GM13976 (cell line): ENCODE measurements at regions not wholly inside any gene's neighbourhood (a gene's known extent, or its start where the extent isn't known, plus 50 kb on each side); places are given as distances from the start of the nearest gene placed in this dataset.

Experiments
- DNase-seq: peaks from one replicate; pipeline ENCODE4 v3.0.0; 2012; ENCODE audit warnings: low spot score
- in situ Hi-C: fragments of 300-500 bp; cut with MboI; formaldehyde crosslinking; loops from one replicate; pipeline ENCODE4 v1.12.0; 2022; ENCODE audit warnings: low sequenced_read_pairs, mixed read lengths, inconsistent platforms; ENCODE audit not compliant: unreplicated experiment
- TF ChIP-seq, protein P1 (sequence below): IDR thresholded peaks from 2 replicates; pipeline ENCODE4 v1.5.1; 2012; ENCODE audit warnings: borderline replicate concordance, mild to moderate bottlenecking; ENCODE audit not compliant: insufficient read depth; ENCODE audit errors: extremely low read depth, missing control alignments, control extremely low read depth

DNA sequence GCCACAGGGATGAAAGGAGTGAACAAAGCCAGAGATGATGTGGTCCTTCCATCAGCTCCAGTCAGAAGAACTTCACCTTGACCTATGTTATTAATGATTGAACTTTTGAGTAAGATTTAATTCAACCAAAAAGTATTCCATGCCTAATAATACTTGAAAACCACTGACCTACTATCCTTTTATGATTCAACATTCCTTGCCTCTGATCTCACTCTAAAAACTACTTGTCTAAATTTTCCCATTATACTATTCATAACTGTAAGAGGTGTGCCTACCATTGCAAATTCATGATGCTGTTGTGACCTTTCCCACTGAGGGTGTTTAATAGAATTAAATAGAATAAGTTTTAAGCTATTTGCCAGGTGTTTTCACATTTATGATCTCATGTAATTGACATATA, 164.7 kb upstream of the GUCY1A2 start:
- DNase-seq = no peak
- in situ Hi-C loops = no loop called here
- TF ChIP-seq, protein P1, sequence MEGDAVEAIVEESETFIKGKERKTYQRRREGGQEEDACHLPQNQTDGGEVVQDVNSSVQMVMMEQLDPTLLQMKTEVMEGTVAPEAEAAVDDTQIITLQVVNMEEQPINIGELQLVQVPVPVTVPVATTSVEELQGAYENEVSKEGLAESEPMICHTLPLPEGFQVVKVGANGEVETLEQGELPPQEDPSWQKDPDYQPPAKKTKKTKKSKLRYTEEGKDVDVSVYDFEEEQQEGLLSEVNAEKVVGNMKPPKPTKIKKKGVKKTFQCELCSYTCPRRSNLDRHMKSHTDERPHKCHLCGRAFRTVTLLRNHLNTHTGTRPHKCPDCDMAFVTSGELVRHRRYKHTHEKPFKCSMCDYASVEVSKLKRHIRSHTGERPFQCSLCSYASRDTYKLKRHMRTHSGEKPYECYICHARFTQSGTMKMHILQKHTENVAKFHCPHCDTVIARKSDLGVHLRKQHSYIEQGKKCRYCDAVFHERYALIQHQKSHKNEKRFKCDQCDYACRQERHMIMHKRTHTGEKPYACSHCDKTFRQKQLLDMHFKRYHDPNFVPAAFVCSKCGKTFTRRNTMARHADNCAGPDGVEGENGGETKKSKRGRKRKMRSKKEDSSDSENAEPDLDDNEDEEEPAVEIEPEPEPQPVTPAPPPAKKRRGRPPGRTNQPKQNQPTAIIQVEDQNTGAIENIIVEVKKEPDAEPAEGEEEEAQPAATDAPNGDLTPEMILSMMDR = no peak

DNA sequence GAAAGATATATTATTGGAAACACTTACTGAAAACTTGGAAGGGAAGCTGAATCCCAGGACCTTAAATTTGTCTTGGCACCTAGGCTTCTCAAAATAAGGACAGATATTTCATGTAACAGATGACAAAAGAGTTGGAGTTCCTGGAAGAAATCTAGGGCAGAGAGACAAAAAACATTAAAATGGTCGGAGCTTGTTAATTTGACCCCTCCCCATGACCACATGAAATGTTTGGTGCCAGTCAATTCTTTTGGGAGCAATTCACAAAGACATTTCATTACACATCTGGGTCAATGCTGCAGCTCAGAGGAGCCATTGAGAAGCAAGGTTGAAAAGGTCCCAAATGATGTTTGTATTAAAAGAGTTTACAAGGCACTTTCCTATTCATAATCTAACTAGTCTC, 162.0 kb upstream of the GUCY1A2 start:
- no peak for DNase-seq
- in situ Hi-C loops = no loop called here
- TF ChIP-seq, protein P1 = no peak

GRCh38 chr11:107179829-107180228, 161.6 kb upstream of the GUCY1A2 start:
- in situ Hi-C loops = no loop called here
- TF ChIP-seq, protein P1 = no peak
- no peak for DNase-seq

DNA sequence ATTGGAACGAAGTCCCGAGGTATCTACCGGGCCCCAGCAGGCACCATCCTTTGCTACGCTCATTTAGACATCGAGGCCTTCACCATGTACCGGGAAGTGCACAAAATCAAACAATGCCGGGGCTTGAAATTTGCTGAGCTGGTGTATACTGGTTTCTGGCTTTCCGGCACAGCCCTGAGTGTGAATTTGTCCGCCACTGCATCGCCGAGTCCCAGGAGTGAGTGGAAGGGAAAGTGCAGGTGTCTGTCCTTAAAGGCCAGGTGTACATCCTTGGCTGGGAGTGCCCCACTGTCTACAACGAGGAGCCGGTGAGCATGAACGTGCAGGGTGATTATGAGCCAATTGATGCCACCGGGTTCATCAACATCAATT, 158.8 kb upstream of the GUCY1A2 start:
- TF ChIP-seq, protein P1 = no peak
- in situ Hi-C loops = no loop called here
- no peak for DNase-seq

GRCh38 chr11:107176148-107177105, 158.2 kb upstream of the GUCY1A2 start:
- in situ Hi-C loops = no loop called here
- TF ChIP-seq, protein P1 = no peak
- no peak for DNase-seq

DNA sequence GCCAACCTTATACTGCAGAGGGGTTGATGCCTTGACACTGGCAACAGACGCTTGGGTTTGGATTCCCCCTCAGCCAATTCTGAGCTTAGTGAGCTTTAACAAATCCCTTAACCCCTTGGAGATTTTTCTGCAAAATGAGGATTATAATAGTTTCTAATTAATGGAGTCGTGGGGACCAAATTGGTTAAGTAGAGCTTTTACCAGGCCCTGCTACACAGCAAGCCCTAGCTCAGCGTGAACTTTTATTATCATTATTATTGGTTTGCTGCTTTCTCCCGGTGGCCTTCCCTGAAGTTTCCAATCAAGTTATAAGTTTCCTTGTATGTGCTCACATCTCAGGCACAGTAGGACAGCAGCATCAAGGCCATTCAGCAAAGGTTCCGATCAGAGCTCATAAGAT, 156.6 kb upstream of the GUCY1A2 start:
- in situ Hi-C loops = no loop called here
- TF ChIP-seq, protein P1 = no peak
- no peak for DNase-seq
